WTC11 (cell line): ENCODE measurements at regions not wholly inside any gene's neighbourhood (a gene's known extent, or its start where the extent isn't known, plus 50 kb on each side); places are given as distances from the start of the nearest gene placed in this dataset.

ENCODE experiments used
- ATAC-seq: fragments of 200-7000 bp; cut with Tn5 transposase; 2 replicates; pipeline ENCODE4 v1.10.0; 2021; ENCODE audit warnings: mild to moderate bottlenecking, moderate library complexity
- CTCF ChIA-PET: fragments of 300-600 bp; sonication (Branson Sonifier 250); formaldehyde crosslinking; loops from one replicate; lab custom pipeline; 2021; ENCODE audit warnings: antibody characterized with exemption; lab: Charles Lee
- POLR2A ChIA-PET: fragments of 350-600 bp; sonication (Branson Sonifier 250); formaldehyde crosslinking; loops from one replicate; lab custom pipeline; 2021; ENCODE audit warnings: antibody characterized with exemption; lab: Charles Lee
- DNase-seq: peaks from one replicate; pipeline ENCODE4 v3.0.0; 2021; ENCODE audit warnings: low spot score
- H3K27ac Mint-ChIP-seq: 2 replicates; pipeline ENCODE4 v1.8.0; 2021; ENCODE audit warnings: mixed read lengths
- H3K27me3 Mint-ChIP-seq: 2 replicates; pipeline ENCODE4 v1.8.0; 2021; ENCODE audit warnings: low read depth, mild to moderate bottlenecking, moderate library complexity, mixed read lengths
- H3K36me3 Mint-ChIP-seq: 2 replicates; pipeline ENCODE4 v1.8.0; 2021; ENCODE audit warnings: mixed read lengths
- H3K4me1 Mint-ChIP-seq: 2 replicates; pipeline ENCODE4 v1.8.0; 2022; ENCODE audit warnings: mixed read lengths
- H3K4me3 Mint-ChIP-seq: 2 replicates; pipeline ENCODE4 v1.8.0; 2021; ENCODE audit warnings: mild to moderate bottlenecking, moderate library complexity, mixed read lengths
- H3K9me3 Mint-ChIP-seq: 2 replicates; pipeline ENCODE4 v1.8.0; 2021; ENCODE audit warnings: mixed read lengths
- ELF4 ChIP-seq: sonication (generic); formaldehyde crosslinking; IDR thresholded peaks from 2 replicates; pipeline ENCODE4 v1.8.1; 2022; ENCODE audit warnings: low read depth, mild to moderate bottlenecking, moderate library complexity, missing genetic modification reagents
- EMX1 ChIP-seq: fragments of 250-450 bp; sonication (Bioruptor Pico); IDR thresholded peaks from 2 replicates; pipeline ENCODE4 v1.8.0; 2021; ENCODE audit warnings: mild to moderate bottlenecking
- GABPB1 ChIP-seq: sonication (generic); formaldehyde crosslinking; IDR thresholded peaks from 2 replicates; pipeline ENCODE4 v1.8.1; 2023; ENCODE audit warnings: mild to moderate bottlenecking, missing genetic modification reagents
- GRHL2 ChIP-seq: fragments of 250-450 bp; sonication (Bioruptor Pico); IDR thresholded peaks from 2 replicates; pipeline ENCODE4 v1.8.0; 2022; ENCODE audit warnings: mild to moderate bottlenecking, moderate library complexity; ENCODE audit not compliant: insufficient replicate concordance, severe bottlenecking
- HMGA2 ChIP-seq: fragments of 250-450 bp; sonication (Bioruptor Pico); IDR thresholded peaks from 2 replicates; pipeline ENCODE4 v1.4.0; 2021; ENCODE audit warnings: mild to moderate bottlenecking, moderate library complexity
- MYBL2 ChIP-seq: sonication (generic); formaldehyde crosslinking; IDR thresholded peaks from 2 replicates; pipeline ENCODE4 v1.8.1; 2023; ENCODE audit warnings: mild to moderate bottlenecking, moderate library complexity, missing genetic modification reagents
- NFE2L1 ChIP-seq: sonication (generic); formaldehyde crosslinking; IDR thresholded peaks from 2 replicates; pipeline ENCODE4 v1.8.1; 2023; ENCODE audit warnings: missing genetic modification reagents
- PRRX2 ChIP-seq: fragments of 250-450 bp; sonication (Bioruptor Pico); IDR thresholded peaks from 2 replicates; pipeline ENCODE4 v1.8.0; 2021; ENCODE audit warnings: mild to moderate bottlenecking
- ZNF219 ChIP-seq: sonication (generic); formaldehyde crosslinking; IDR thresholded peaks from 2 replicates; pipeline ENCODE4 v1.8.0; 2023; ENCODE audit warnings: missing genetic modification reagents, mild to moderate bottlenecking, borderline replicate concordance
- ZNF317 ChIP-seq: sonication (generic); formaldehyde crosslinking; IDR thresholded peaks from 2 replicates; pipeline ENCODE4 v1.8.1; 2023; ENCODE audit warnings: low read depth, mild to moderate bottlenecking, moderate library complexity, missing genetic modification reagents, borderline replicate concordance
- TF ChIP-seq, protein P1 (sequence below): sonication (generic); formaldehyde crosslinking; IDR thresholded peaks from 2 replicates; pipeline ENCODE4 v1.8.1; 2022; ENCODE audit warnings: low read depth, missing genetic modification reagents, borderline replicate concordance
- TF ChIP-seq, protein P2 (sequence below): sonication (generic); formaldehyde crosslinking; IDR thresholded peaks from 2 replicates; pipeline ENCODE4 v1.8.0; 2023; ENCODE audit warnings: mild to moderate bottlenecking, missing genetic modification reagents
- TF ChIP-seq, protein P3 (sequence below): sonication (generic); formaldehyde crosslinking; IDR thresholded peaks from 2 replicates; pipeline ENCODE4 v1.8.0; 2022; ENCODE audit warnings: mild to moderate bottlenecking, missing genetic modification reagents
- TF ChIP-seq, protein P4 (sequence below): sonication (generic); formaldehyde crosslinking; IDR thresholded peaks from 2 replicates; pipeline ENCODE4 v1.8.1; 2022; ENCODE audit warnings: low read depth, mild to moderate bottlenecking, moderate library complexity, missing genetic modification reagents, borderline replicate concordance
- TF ChIP-seq, protein P5 (sequence below): fragments of 250-450 bp; sonication (Bioruptor Pico); IDR thresholded peaks from 2 replicates; pipeline ENCODE4 v1.9.0; 2021; ENCODE audit warnings: moderate library complexity, mild to moderate bottlenecking, inconsistent platforms, borderline replicate concordance
- TF ChIP-seq, protein P6 (sequence below): sonication (generic); formaldehyde crosslinking; IDR thresholded peaks from 2 replicates; pipeline ENCODE4 v1.8.1; 2023; ENCODE audit warnings: mild to moderate bottlenecking, missing genetic modification reagents, borderline replicate concordance

DNA sequence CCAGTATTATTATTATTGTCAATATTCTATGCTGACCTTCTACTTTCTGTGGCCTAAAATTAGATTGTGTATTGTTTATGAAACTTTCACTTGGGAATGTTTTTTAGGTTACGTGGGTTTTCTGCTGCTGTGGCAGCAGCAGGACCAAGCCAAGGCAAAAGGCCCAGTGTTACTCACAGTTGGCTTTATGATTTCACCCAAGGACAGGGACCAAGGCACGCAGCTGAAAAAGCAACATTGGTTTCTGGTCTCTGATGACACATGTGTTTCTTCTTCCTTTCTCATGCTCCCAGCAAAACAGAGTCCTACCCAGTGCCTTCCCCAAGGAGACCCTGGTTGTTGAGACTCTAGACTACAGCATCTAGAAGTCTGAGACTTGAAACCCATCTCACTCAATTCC is 413.7 kb downstream of the SETD4 start:
- Mint-ChIP-seq H3K9me3 (no peaks in the 10 kb centered on the region), H3K27ac (no peak overlapping the region), H3K27me3 (0 out of 2 replicates have a peak, but pooled peaks cover 3% of the 10 kb centered on the region), H3K36me3 (no peaks in the 10 kb centered on the region), H3K4me3 (no peak overlapping the region), H3K4me1 (peaks cover 18% of the 10 kb centered on the region)
- TF ChIP-seq MYBL2 (CRISPR knock-in tag), result no peak
- TF ChIP-seq, protein P1, sequence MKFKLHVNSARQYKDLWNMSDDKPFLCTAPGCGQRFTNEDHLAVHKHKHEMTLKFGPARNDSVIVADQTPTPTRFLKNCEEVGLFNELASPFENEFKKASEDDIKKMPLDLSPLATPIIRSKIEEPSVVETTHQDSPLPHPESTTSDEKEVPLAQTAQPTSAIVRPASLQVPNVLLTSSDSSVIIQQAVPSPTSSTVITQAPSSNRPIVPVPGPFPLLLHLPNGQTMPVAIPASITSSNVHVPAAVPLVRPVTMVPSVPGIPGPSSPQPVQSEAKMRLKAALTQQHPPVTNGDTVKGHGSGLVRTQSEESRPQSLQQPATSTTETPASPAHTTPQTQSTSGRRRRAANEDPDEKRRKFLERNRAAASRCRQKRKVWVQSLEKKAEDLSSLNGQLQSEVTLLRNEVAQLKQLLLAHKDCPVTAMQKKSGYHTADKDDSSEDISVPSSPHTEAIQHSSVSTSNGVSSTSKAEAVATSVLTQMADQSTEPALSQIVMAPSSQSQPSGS (CRISPR knock-in tag), result no peak
- ChIA-PET POLR2A (interaction anchor here (0.7 kb wide), 1 partner anchor 255 kb away, joined by 5 read pairs; no protein-coding TSS in a partner anchor), CTCF (interaction anchor here (0.5 kb wide), 1 partner anchor 209 kb away, joined by 4 read pairs; no protein-coding TSS in a partner anchor)
- DNase-seq (no peak), ATAC-seq (no peak)

DNA sequence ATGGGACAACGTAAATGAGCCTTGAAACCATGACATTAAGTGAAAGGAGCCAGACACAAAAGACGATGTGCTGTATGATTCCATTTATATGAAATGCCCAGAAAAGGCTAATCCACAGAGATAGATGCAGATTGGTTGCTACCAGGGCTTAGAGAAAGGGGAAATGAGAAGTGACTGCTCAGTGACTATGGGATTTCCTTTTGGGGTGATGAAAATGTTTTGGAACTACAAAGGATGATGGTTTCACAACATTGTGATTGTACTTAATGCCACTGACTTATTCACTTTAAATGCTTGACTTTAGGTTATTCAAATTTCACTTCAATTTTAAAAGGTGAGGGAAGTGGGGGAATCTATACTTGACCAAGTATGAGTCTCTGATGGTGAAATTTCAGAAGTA is 414.3 kb downstream of the SETD4 start:
- POLR2A ChIA-PET, result no interaction called here
- CTCF ChIA-PET, result no interaction called here
- no peaks in the 10 kb centered on the region for H3K9me3 Mint-ChIP-seq
- no peak overlapping the region for H3K27ac Mint-ChIP-seq
- peaks cover 18% of the 10 kb centered on the region for H3K4me1 Mint-ChIP-seq
- no peak for ATAC-seq
- no peaks in the 10 kb centered on the region for H3K36me3 Mint-ChIP-seq
- DNase-seq, result no peak
- TF ChIP-seq ZNF219 (CRISPR knock-in tag) (no peak), EMX1 (CRISPR knock-in tag) (no peak), GABPB1 (CRISPR knock-in tag) (no peak), PRRX2 (CRISPR knock-in tag) (no peak), HMGA2 (no peak), NFE2L1 (CRISPR knock-in tag) (no peak), ELF4 (CRISPR knock-in tag) (no peak), ZNF317 (CRISPR knock-in tag) (no peak), GRHL2 (CRISPR knock-in tag) (no peak)
- TF ChIP-seq, protein P2, sequence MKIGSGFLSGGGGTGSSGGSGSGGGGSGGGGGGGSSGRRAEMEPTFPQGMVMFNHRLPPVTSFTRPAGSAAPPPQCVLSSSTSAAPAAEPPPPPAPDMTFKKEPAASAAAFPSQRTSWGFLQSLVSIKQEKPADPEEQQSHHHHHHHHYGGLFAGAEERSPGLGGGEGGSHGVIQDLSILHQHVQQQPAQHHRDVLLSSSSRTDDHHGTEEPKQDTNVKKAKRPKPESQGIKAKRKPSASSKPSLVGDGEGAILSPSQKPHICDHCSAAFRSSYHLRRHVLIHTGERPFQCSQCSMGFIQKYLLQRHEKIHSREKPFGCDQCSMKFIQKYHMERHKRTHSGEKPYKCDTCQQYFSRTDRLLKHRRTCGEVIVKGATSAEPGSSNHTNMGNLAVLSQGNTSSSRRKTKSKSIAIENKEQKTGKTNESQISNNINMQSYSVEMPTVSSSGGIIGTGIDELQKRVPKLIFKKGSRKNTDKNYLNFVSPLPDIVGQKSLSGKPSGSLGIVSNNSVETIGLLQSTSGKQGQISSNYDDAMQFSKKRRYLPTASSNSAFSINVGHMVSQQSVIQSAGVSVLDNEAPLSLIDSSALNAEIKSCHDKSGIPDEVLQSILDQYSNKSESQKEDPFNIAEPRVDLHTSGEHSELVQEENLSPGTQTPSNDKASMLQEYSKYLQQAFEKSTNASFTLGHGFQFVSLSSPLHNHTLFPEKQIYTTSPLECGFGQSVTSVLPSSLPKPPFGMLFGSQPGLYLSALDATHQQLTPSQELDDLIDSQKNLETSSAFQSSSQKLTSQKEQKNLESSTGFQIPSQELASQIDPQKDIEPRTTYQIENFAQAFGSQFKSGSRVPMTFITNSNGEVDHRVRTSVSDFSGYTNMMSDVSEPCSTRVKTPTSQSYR (CRISPR knock-in tag), result no peak
- TF ChIP-seq, protein P3, sequence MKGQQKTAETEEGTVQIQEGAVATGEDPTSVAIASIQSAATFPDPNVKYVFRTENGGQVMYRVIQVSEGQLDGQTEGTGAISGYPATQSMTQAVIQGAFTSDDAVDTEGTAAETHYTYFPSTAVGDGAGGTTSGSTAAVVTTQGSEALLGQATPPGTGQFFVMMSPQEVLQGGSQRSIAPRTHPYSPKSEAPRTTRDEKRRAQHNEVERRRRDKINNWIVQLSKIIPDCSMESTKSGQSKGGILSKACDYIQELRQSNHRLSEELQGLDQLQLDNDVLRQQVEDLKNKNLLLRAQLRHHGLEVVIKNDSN (CRISPR knock-in tag), result no peak
- TF ChIP-seq, protein P4, sequence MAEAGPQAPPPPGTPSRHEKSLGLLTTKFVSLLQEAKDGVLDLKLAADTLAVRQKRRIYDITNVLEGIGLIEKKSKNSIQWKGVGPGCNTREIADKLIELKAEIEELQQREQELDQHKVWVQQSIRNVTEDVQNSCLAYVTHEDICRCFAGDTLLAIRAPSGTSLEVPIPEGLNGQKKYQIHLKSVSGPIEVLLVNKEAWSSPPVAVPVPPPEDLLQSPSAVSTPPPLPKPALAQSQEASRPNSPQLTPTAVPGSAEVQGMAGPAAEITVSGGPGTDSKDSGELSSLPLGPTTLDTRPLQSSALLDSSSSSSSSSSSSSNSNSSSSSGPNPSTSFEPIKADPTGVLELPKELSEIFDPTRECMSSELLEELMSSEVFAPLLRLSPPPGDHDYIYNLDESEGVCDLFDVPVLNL (CRISPR knock-in tag), result no peak
- TF ChIP-seq, protein P5, sequence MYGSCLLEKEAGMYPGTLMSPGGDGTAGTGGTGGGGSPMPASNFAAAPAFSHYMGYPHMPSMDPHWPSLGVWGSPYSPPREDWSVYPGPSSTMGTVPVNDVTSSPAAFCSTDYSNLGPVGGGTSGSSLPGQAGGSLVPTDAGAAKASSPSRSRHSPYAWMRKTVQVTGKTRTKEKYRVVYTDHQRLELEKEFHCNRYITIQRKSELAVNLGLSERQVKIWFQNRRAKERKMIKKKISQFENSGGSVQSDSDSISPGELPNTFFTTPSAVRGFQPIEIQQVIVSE (CRISPR knock-in tag), result no peak
- TF ChIP-seq, protein P6, sequence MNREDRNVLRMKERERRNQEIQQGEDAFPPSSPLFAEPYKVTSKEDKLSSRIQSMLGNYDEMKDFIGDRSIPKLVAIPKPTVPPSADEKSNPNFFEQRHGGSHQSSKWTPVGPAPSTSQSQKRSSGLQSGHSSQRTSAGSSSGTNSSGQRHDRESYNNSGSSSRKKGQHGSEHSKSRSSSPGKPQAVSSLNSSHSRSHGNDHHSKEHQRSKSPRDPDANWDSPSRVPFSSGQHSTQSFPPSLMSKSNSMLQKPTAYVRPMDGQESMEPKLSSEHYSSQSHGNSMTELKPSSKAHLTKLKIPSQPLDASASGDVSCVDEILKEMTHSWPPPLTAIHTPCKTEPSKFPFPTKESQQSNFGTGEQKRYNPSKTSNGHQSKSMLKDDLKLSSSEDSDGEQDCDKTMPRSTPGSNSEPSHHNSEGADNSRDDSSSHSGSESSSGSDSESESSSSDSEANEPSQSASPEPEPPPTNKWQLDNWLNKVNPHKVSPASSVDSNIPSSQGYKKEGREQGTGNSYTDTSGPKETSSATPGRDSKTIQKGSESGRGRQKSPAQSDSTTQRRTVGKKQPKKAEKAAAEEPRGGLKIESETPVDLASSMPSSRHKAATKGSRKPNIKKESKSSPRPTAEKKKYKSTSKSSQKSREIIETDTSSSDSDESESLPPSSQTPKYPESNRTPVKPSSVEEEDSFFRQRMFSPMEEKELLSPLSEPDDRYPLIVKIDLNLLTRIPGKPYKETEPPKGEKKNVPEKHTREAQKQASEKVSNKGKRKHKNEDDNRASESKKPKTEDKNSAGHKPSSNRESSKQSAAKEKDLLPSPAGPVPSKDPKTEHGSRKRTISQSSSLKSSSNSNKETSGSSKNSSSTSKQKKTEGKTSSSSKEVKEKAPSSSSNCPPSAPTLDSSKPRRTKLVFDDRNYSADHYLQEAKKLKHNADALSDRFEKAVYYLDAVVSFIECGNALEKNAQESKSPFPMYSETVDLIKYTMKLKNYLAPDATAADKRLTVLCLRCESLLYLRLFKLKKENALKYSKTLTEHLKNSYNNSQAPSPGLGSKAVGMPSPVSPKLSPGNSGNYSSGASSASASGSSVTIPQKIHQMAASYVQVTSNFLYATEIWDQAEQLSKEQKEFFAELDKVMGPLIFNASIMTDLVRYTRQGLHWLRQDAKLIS, result no peak
- 0 out of 2 replicates have a peak, but pooled peaks cover 3% of the 10 kb centered on the region for H3K27me3 Mint-ChIP-seq
- no peak overlapping the region for H3K4me3 Mint-ChIP-seq
